Stimulated activated CD8-positive, alpha-beta memory T cell treated with anti-CD3 and anti-CD28 coated beads, Interleukin-2, amount 100 ng/mL, for 1 hour (primary cell): ENCODE measurements at regions not wholly inside any gene's neighbourhood (a gene's known extent, or its start where the extent isn't known, plus 50 kb on each side); places are given as distances from the start of the nearest gene placed in this dataset.
"Not testable (repeated sequence)": the region's sequence is repeated elsewhere in the genome, so short reads cannot be mapped to it uniquely, and the experiment has no call there.

Experiments
- DNase-seq, 2 donors: peaks; one replicate each; pipeline ENCODE4 v3.0.0-alpha.2; 2020; ENCODE audit warnings: low read depth in 2 of 2

DNA sequence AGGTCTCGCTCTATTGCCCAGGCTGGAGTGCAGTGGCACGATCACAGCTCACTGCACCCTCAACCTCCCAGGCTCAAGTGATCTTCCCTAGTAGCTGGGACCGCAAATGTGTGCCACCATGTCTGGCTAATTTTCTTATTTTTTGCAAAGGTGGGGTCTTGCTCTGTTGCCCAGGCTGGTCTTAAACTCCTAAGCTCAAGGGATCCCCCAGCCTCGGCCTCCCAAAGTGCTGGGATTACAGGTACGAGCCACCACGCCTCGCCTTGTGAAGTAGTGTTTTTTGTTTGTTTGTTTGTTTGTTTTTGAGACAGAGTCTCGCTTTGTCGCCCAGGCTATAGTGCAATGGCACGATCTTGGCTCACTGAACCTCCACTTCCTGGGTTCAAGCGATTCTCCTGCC is 125.5 kb downstream of the HAUS1 start:
- DNase-seq = not testable (repeated sequence)

GRCh38 chr18:46236156-46236555 is 132.0 kb downstream of the HAUS1 start:
- no peak for DNase-seq

GRCh38 chr18:46237891-46238290 is 133.7 kb downstream of the HAUS1 start:
- DNase-seq = no peak

DNA sequence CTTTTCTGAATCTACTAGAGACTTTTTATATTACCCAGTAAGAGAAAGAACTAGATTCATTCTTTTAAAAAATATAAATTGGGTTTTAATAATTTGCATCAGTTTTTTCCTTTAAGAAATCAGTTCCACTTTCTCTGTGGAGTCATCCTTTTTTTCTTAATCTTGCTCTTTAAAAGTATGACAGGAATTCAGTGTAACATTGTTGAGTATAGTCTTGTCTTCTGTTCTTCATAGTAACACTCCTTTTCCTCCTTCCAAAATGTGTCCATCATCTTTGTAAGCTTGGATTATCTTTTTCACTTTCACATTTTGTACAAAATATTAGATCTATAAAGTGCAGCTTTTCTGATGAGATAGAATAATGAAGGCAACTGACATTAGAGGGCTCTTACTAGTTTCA is 135.4 kb downstream of the HAUS1 start:
- no peak for DNase-seq

- no peak for DNase-seq
Measured at GRCh38 chr18:46239998-46240397, 135.8 kb downstream of the HAUS1 start.

GRCh38 chr18:46241393-46241792 is 137.2 kb downstream of the HAUS1 start:
- not testable (repeated sequence) for DNase-seq

GRCh38 chr18:46242183-46242582 is 138.0 kb downstream of the HAUS1 start:
- no peak for DNase-seq

GRCh38 chr18:46243095-46243494 is 138.9 kb downstream of the HAUS1 start:
- DNase-seq = no peak

GRCh38 chr18:46243673-46244072 is 139.5 kb downstream of the HAUS1 start:
- DNase-seq = no peak

DNA sequence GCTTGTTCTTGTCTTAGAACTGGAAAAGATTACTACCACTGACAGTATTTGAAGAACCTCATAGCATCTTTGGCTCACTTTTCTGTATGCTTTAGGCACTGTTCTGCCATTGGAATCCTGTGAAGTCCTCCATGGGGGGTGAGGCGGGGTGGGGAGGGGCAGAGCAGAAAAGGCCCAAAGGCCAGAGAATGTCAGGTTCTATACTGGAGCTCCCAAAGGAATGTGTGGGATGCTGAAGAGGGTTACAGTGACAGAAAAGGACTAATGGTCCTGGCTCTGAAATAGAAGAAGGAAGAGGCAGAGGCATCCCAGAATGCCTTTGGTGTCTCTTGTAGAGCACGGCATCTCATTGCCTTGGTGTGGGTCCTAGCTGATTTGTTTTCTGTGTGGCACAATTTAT is 141.9 kb downstream of the HAUS1 start:
- DNase-seq = no peak

GRCh38 chr18:46247942-46248341 is 143.8 kb downstream of the HAUS1 start:
- DNase-seq = no peak

GRCh38 chr18:46250084-46250811 is 146.1 kb downstream of the HAUS1 start:
- peak in 1 of 2 donors; percentile 16 for DNase-seq

DNA sequence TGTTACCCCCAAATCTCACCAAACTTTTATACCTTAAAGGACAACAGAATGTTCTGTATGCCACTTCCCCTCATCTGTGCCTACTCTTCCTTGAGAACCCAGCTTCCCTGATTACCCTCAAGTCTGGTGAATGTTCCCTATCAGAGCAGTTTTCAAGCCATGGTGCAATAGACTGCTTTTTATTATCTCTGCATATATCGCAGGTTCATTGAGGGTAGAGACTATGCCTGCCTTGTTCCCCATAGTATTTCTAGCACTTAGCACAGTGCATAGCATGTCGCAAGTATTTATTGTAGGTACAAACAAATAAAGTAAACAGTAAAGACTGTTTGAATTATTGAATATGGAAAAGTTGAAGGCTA is 146.6 kb downstream of the HAUS1 start:
- no peak for DNase-seq

DNA sequence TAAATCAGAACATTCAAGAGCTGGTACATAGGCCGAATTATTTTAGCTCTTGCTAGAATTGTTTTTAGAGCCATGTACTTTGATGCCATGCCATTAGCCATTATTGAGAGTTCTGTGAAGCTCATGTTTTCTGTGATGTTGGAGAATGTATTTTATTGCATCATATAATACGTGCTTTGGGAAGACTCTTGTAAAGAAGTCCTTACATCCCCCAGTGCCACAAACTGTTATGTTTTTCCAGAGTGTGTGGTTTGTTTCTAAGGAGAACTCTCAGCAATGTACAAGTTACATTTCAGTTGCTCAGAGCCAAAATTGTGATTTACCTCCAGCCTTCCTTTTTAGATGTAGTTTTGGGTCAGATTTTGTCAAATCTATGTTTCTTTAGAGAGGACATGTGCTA is 148.6 kb downstream of the HAUS1 start:
- DNase-seq = no peak

- DNase-seq = no peak
Measured at GRCh38 chr18:46253498-46253897, 149.3 kb downstream of the HAUS1 start.

DNA sequence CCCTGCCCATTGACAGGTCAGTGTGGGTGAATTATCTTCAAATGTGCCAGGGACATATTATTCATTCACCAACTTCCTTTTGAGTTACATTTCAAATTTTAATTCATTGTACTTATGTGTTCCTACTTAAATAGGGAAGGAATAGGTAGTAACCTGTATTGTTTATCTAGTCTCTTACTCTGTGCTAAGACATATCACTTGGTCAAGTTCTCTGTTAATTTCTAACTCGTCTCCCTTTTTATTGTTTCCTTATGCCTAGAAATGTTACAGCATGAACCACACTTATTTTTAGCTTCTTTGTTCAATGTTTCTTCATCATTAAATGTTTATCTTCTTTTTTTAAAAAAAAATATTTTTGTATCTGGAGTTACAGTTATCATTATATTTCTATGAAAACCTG is 151.9 kb downstream of the HAUS1 start:
- DNase-seq = no peak

GRCh38 chr18:46257366-46257765 is 153.2 kb downstream of the HAUS1 start:
- no peak for DNase-seq

DNA sequence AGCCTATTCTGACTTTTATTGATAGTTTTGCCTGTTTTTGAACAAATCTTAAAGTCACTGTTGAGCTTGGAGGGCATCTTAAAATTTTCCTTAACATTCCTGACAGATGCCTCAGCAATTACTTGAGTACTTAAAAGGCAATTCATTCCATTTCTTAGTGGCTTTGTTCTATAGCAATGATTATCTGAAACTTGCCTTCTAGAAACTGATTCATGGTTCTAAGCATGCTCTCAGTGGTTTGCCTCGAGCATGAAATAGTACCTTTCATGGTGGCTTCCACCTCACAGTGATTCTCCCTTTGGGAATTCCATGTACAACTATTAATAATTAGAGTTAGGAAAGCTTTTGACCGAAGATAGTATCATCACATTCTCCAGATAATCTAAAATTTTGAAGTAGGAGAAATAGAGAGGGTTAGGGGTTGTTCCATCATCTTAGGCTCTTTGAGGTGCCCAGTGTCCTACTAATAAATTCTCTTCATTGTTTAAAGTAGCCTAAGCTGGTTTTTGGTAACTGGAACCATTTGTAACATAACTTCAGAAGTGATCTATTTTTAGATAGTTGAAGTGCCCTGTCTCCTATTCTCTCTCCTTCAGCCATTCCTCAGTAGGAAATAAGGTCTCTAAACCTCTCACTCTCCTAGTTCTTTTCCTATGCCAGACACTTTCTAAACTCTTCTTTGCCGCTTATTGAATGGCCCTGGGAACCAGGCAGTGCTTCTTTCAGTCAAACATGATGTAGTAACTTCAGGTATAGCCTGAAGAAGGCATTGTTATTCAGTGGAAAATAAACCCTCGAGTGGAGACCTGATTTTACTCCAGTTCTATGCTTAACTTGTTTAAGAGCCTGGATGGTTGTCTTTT is 156.1 kb downstream of the HAUS1 start:
- DNase-seq = no peak

DNA sequence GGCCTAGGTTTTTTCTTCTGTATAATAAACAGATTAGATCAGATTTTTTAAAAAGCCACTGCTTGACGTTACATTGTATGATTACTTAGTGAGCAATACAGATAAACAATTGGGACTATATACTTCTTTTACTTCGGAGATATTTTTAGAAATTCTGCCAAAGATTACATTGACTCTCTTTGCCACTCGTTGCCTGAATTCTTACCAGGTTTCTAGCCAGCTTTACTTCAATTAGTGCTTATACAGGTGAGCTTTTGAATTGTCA is 156.6 kb downstream of the HAUS1 start:
- DNase-seq = no peak

DNA sequence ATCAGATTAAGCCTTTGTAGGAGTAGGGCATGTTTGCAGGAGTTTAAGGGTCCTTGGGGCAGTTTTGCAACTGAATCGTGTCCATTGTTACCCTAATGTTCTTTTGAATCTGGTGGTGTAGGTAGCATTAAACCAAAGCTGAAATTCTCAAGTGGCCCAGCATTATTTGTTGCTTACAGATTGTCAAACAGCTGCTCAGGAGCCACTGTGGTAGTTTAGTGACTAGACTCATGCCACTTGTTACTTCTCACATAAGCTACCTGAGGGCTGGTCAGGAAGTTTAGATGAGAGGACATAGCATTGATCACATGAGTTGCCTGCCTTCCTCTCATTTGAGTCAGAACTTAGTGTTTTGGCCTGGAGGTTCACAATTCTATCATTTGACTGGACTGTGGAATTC is 157.6 kb downstream of the HAUS1 start:
- no peak for DNase-seq

DNA sequence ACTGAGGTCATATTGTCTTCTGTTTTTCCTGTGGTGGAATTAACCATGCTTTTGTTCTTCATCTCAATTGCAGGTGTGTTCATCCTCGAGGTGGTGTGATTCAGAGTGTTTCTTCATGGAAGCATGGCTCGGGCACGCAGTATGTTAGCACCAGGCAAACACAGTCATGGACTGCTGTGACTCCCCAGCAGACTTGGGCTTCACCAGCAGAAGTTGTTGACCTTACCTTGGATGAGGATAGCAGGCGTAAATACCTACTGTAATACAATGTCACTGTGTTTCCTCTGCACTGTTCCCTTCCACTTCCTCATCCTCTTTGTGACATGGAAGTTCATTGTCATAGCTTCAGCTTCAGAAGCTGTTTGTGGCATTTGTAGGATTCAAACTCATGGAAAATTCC is 158.7 kb downstream of the HAUS1 start:
- no peak for DNase-seq

DNA sequence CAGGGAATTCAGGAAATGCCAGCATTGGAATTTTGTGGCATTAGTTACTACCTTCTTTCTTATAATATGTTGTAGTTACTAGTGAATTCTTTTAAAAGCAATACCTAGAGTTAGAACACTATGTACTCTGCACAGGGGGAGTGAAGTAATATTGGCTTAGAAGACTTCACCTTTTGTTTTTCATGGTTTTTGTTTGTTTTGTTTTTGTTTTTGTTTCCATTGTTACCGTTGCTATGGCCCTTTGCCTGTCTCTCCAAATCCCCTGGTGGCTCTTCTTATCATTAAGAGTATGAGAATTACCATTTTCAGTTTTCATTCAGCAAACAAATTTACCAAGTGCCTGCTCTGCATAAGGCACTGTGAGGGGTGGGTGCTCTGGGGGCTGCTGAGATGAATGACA is 160.1 kb downstream of the HAUS1 start:
- DNase-seq = no peak
